ENCODE measurements at regions not wholly inside any gene's neighbourhood (a gene's known extent, or its start where the extent isn't known, plus 50 kb on each side); places are given as distances from the start of the nearest gene placed in this dataset.

DNA sequence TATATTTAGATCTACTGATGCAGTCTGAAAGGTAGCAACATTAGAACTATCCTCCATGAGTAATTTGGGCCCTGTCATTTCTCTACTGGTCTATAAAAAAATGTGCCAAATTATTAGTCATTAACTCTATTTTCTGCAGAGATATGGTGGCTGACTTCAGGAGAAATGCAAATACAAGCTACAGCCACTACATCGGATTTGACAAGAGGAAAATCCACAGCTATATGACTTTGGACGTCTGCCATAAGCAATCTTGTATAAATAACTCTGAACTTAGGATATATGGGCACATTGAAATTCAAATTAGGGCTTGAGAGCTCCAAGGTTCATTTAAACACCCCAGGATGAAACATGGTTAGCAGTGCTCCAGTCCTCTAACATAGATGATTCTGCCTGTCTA is 983.0 kb upstream of the LRFN5 start:
- no peak overlapping the region for H3K4me3 ChIP-seq (replicated peaks in 1 of 2; ENCODE audit: low read depth in 2 of 2, low read length in 2 of 2)
- TF ChIP-seq, protein P1, sequence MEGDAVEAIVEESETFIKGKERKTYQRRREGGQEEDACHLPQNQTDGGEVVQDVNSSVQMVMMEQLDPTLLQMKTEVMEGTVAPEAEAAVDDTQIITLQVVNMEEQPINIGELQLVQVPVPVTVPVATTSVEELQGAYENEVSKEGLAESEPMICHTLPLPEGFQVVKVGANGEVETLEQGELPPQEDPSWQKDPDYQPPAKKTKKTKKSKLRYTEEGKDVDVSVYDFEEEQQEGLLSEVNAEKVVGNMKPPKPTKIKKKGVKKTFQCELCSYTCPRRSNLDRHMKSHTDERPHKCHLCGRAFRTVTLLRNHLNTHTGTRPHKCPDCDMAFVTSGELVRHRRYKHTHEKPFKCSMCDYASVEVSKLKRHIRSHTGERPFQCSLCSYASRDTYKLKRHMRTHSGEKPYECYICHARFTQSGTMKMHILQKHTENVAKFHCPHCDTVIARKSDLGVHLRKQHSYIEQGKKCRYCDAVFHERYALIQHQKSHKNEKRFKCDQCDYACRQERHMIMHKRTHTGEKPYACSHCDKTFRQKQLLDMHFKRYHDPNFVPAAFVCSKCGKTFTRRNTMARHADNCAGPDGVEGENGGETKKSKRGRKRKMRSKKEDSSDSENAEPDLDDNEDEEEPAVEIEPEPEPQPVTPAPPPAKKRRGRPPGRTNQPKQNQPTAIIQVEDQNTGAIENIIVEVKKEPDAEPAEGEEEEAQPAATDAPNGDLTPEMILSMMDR (IDR thresholded peaks at IDR 0.05; ENCODE audit: low read depth, low read length) = no peak
- DNase-seq (ENCODE audit: low read depth in 2 of 2) = no peak

DNA sequence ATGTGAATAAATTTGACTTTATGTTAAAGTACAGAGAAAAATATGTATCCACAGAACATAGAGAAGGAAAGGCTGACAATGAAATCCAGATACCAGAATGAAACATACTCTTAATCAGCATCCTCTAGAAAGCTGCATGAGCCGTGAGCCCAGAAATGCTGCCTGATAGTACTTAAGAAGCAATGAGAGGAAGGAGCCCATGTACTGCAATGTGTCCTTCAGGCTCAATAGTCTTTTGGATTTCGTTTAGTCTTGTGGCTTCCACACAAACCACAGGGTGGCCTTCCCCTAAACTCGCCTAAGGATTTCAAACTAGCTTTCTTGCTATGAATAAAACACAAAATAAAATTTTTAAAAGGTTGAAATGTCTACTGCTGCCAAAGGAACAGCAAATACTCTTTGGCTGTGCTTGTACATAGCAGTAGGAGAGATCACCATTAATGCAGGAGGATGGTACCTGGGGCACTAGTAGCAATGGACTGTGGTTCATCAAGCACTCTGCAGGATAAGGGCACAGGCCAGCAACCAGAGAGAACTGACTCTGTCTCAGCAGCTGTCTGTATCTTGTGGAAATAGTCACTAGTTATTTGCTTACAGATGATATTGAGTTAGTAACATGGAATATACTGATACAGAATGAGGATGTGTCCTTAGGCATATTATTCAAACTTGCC is 988.3 kb upstream of the LRFN5 start:
- TF ChIP-seq, protein P1 (IDR thresholded peaks at IDR 0.05; ENCODE audit: low read depth, low read length) = no peak
- no peak for DNase-seq (ENCODE audit: low read depth in 2 of 2)
- H3K4me3 ChIP-seq (replicated peaks in 1 of 2; ENCODE audit: low read depth in 2 of 2, low read length in 2 of 2) = no peak overlapping the region

DNA sequence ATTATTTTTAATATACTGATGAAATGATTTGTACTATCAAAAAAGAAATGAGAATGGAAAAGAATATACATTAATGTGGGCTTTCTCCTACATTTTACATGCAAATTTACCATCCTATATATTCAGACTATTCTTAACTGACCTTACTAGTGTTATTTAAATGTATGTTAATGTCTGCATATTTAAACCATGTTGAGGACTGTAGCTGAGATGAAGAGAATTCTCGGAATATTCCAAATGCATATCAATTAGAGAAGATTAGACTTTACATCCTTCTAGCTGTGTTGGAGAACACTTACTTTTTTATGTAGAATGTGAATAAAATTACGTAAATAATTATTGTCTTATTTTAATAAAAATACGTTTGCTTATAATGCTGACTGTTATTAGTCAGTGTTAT is 990.1 kb upstream of the LRFN5 start:
- no peak overlapping the region for H3K4me3 ChIP-seq (replicated peaks in 1 of 2; ENCODE audit: low read depth in 2 of 2, low read length in 2 of 2)
- TF ChIP-seq, protein P1 (IDR thresholded peaks at IDR 0.05; ENCODE audit: low read depth, low read length) = no peak
- no peak for DNase-seq (ENCODE audit: low read depth in 2 of 2)

DNA sequence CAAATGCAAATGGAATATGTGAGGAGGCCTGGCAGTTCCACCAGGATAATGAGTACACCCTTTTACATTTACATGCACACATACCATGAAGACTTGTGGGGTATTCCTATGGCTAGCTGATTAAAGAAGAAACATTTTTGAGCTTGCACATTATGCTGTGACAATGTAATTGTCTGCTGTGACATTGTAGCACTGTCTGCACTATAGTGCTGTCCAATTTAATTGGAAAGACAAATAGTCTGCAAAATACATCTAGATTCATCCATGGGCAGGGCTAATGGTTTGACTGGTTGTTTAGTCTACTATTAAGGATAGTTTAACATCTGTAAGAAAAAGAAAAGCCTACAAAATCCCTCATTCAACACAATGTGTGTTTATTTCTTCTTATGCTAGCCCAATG is 1005.6 kb upstream of the LRFN5 start:
- no peak overlapping the region for H3K4me3 ChIP-seq (replicated peaks in 1 of 2; ENCODE audit: low read depth in 2 of 2, low read length in 2 of 2)
- TF ChIP-seq, protein P1 (IDR thresholded peaks at IDR 0.05; ENCODE audit: low read depth, low read length) = no peak
- no peak for DNase-seq (ENCODE audit: low read depth in 2 of 2)

DNA sequence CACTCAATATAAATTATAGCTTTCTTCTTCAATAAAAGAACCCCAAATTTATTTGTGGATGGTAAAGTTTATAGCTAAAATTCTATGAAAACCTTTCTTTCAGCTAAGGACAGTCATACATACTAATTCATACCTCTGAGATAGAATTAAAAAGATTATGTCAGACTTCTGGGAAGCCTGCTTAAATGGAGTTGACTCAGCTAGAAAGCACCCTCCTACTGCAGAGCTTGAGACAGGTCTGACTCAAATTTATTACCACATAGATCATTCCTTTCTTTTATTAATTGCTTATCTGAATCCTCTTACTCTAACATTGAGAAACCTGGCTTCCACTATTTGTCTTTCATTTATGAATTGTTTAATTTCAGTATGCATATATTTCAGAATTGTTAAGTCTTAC is 1007.0 kb upstream of the LRFN5 start:
- TF ChIP-seq, protein P1 (IDR thresholded peaks at IDR 0.05; ENCODE audit: low read depth, low read length) = no peak
- DNase-seq (ENCODE audit: low read depth in 2 of 2) = no peak
- H3K4me3 ChIP-seq (replicated peaks in 1 of 2; ENCODE audit: low read depth in 2 of 2, low read length in 2 of 2) = no peak overlapping the region

DNA sequence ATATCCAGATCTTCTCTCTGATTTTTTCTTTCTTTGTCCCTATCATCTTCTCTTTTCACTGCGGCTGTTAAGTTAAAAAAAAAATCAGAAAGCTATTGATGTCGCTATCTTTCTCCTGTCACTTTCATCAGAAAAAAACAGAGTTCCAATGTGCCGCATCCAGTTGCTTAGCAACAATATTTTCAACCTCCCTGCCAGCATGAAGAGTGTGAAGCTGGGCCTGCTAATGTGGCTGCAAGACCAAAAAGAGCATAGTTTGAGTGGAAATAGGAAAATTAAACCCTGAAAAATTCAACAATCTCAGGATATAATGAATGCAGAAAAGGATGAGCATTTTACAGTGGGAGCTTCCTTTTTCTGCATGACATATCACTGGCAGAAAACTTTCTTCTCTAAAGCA is 1025.4 kb upstream of the LRFN5 start:
- TF ChIP-seq, protein P1 (IDR thresholded peaks at IDR 0.05; ENCODE audit: low read depth, low read length) = no peak
- DNase-seq (ENCODE audit: low read depth in 2 of 2) = no peak
- H3K4me3 ChIP-seq (replicated peaks in 1 of 2; ENCODE audit: low read depth in 2 of 2, low read length in 2 of 2) = no peak overlapping the region

Data from cardiac fibroblast (primary cell).